Peyer's patch (tissue), 4 donors: ENCODE measurements at regions not wholly inside any gene's neighbourhood (a gene's known extent, or its start where the extent isn't known, plus 50 kb on each side); places are given as distances from the start of the nearest gene placed in this dataset.
"Not testable (repeated sequence)": the region's sequence is repeated elsewhere in the genome, so short reads cannot be mapped to it uniquely, and the experiment has no call there.

ENCODE experiments used
- DNase-seq, 3 donors: peaks; one replicate each; pipeline ENCODE4 v3.0.0-alpha.2; 2017 to 2019
- H3K27ac ChIP-seq, 4 donors: fragments of 200-600 bp; sonication (generic); one replicate each; pipeline ENCODE4 v1.5.1; 2016 to 2019
- H3K27me3 ChIP-seq, 2 donors: fragments of 200-600 bp; sonication (generic); one replicate each; pipeline ENCODE4 v1.5.1; 2019
- H3K36me3 ChIP-seq, 3 donors: fragments of 200-600 bp; sonication (generic); one replicate each; pipeline ENCODE4 v1.5.1; 2016 to 2019
- H3K4me1 ChIP-seq, 4 donors: fragments of 200-600 bp; sonication (generic); one replicate each; pipeline ENCODE4 v1.5.1; 2016 to 2019
- H3K4me3 ChIP-seq, 4 donors: fragments of 200-600 bp; sonication (generic); 1 replicate in 3 of 4; 2 replicates in 1 of 4; pipeline ENCODE4 v1.5.1; 2016 to 2019; ENCODE audit warnings: mild to moderate bottlenecking in 1 of 4
- H3K9me3 ChIP-seq, 4 donors: fragments of 200-600 bp; sonication (generic); one replicate each; pipeline ENCODE4 v1.5.1; 2016 to 2019; ENCODE audit warnings: mild to moderate bottlenecking in 1 of 4
- POLR2A ChIP-seq, 2 donors: fragments of 450-650 bp; IDR thresholded peaks; one replicate each; pipeline ENCODE4 v1.5.1; 2017; ENCODE audit warnings: antibody characterized with exemption in 2 of 2, mild to moderate bottlenecking in 2 of 2, moderate library complexity in 2 of 2
- TF ChIP-seq, protein P1 (sequence below), 6 experiments: fragments of 450-650 bp in 4 of 6; fragments of 200-600 bp in 2 of 6; sonication (generic) in 1 of 6; IDR thresholded peaks; one replicate each; pipeline ENCODE4 v1.5.1; 2017 to 2019; ENCODE audit warnings: antibody characterized with exemption in 6 of 6, mild to moderate bottlenecking in 3 of 6, moderate library complexity in 1 of 6

DNA sequence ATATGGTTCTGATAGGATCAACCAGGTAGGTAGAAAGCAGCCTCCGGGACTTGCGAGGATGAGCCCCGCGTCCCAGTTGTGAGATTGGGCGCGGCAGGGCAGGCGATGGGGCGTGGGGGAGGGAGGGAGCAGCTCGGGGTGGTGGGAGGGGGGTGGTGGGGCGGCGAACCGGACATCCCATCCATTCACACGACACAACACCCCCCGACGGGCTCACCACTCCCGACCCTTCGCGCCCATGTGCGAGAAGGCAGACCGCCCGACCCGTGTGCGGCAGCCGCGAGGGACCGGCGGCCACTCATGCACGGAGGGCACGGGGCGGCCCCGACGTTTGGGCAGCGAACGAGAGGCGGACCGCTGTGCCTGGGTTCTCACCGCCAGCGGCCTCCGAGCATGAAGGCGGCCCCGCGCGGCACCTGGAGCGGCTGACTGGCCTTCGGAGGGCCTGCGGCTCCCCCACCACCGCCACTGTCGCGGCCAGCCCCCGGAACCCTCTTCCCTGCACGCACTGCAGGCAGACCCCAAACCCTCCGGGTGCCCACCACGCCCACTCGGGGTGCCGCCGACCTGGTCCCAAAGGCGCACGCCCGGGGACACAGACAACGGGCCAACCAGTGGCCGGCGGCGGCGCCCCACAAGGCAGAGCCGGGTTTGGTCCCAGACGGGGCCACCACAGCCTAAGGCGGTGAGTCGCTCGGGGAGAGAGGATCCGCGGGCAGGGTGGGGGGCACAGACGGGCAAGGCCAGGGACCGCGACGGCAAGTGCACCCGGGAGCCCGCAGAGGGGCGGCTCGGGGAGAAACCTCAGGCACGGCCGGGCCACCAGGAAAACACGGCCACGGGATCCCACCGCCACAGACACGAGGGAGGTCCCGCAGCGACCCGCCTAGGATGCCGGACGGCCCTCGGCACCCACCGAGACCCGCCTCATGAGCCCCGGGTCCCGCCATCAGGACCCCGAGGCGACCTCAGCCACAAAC is 769.2 kb upstream of the DEFB115 start:
- H3K4me1 ChIP-seq = no peaks in the 10 kb centered on the region
- no peaks in the 10 kb centered on the region for H3K27me3 ChIP-seq
- no peaks in the 10 kb centered on the region for H3K36me3 ChIP-seq
- H3K27ac ChIP-seq = no peak overlapping the region
- no peak for TF ChIP-seq POLR2A (IDR thresholded peaks at IDR 0.05)
- TF ChIP-seq, protein P1, sequence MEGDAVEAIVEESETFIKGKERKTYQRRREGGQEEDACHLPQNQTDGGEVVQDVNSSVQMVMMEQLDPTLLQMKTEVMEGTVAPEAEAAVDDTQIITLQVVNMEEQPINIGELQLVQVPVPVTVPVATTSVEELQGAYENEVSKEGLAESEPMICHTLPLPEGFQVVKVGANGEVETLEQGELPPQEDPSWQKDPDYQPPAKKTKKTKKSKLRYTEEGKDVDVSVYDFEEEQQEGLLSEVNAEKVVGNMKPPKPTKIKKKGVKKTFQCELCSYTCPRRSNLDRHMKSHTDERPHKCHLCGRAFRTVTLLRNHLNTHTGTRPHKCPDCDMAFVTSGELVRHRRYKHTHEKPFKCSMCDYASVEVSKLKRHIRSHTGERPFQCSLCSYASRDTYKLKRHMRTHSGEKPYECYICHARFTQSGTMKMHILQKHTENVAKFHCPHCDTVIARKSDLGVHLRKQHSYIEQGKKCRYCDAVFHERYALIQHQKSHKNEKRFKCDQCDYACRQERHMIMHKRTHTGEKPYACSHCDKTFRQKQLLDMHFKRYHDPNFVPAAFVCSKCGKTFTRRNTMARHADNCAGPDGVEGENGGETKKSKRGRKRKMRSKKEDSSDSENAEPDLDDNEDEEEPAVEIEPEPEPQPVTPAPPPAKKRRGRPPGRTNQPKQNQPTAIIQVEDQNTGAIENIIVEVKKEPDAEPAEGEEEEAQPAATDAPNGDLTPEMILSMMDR (IDR thresholded peaks at IDR 0.05) = no peak
- peak overlapping the region in 1 of 4 donors; percentile 26 for H3K4me3 ChIP-seq
- no peak for DNase-seq
- H3K9me3 ChIP-seq = peaks cover 0 to 19% (median 6%) of the 10 kb centered on the region in 4 donors

DNA sequence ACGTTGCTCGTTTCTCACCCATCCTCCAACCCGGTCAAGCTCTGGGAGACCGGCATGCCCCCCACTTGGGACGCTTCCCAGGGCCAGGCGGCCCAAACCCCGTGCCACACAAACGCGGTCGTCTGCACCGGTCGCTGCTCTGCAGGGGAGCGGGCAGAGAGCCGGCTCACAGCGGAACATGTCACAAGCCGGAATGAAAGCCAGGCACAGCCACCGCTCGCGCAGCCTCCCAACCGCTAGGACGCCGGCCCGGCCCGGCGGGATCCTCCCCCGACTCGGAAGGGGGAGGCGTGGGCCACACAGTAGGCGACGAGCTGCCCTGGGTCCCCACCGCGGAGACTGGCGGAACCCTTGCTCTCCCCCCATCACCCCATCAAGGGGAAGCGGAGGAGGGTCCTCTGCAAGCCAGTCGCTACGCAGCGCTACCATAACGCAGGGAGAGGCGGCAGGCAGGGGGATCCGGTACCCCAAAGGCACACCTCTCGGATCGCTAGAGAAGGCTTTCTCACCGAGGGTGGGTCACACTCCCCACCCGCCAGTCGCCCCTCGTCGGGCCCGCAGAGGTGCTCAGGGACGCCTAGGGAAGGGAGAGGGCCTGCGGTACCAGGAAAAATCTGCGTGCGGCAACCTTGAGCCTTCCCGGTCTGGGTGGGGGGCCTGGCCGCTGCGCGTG is 768.4 kb upstream of the DEFB115 start:
- Histone ChIP-seq H3K27me3 (no peaks in the 10 kb centered on the region), H3K27ac (no peak overlapping the region), H3K4me3 (peak overlapping the region in 1 of 4 donors; percentile 26), H3K36me3 (no peaks in the 10 kb centered on the region), H3K4me1 (no peaks in the 10 kb centered on the region), H3K9me3 (peaks cover 0 to 19% (median 6%) of the 10 kb centered on the region in 4 donors)
- no peak for TF ChIP-seq POLR2A (IDR thresholded peaks at IDR 0.05)
- TF ChIP-seq, protein P1 (IDR thresholded peaks at IDR 0.05) = no peak
- no peak for DNase-seq

DNA sequence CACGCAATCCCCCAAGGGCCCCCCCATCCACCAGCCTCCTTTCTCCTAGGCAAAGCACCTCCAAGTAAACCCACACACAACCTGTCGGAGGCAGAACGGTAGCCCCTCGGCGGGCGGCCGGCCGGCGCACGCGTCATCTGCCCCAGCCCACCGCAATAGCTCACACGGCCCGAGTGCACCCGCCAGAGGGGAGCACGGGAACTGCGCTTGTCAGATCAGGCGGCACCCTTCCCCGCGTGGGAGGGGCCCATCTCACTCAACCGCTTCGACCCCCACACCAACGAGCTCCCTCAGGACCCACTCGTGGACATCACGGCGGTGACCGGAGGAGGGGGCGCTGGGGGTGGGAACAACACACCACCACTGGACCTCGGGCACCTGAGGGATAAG is 767.9 kb upstream of the DEFB115 start:
- no peak for TF ChIP-seq POLR2A (IDR thresholded peaks at IDR 0.05)
- TF ChIP-seq, protein P1 (IDR thresholded peaks at IDR 0.05) = no peak
- no peaks in the 10 kb centered on the region for H3K4me1 ChIP-seq
- H3K9me3 ChIP-seq = peaks cover 0 to 19% (median 4%) of the 10 kb centered on the region in 4 donors
- peak overlapping the region in 1 of 4 donors; percentile 26 for H3K4me3 ChIP-seq
- H3K27ac ChIP-seq = no peak overlapping the region
- H3K36me3 ChIP-seq = no peaks in the 10 kb centered on the region
- no peaks in the 10 kb centered on the region for H3K27me3 ChIP-seq
- DNase-seq = peak in 1 of 3 donors; percentile 34

DNA sequence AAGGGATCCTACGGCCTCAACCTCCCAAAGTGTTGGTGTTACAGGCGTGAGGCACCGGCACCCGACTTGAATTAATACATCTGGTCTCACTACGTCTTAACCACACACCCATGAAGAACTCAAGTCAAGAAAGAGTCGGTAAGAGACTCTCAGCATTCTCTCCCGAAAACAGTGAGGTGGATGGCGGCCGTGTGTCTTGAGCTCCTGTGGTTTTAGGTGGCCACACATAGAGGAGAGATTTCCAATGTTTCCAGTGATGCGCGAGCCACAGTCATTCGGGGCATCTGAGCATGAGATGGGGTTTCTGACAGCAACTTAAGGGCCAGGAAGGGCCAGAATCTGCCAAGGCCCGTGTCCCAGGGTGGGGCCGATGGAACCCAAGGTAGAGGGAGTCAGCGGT is 766.4 kb upstream of the DEFB115 start:
- peaks cover 0 to 8% (median 0%) of the 10 kb centered on the region in 4 donors for H3K9me3 ChIP-seq
- DNase-seq = no peak
- no peak overlapping the region for H3K27ac ChIP-seq
- H3K36me3 ChIP-seq = no peaks in the 10 kb centered on the region
- H3K4me3 ChIP-seq = no peak overlapping the region
- H3K4me1 ChIP-seq = no peaks in the 10 kb centered on the region
- TF ChIP-seq POLR2A (IDR thresholded peaks at IDR 0.05) = no peak
- TF ChIP-seq, protein P1 (IDR thresholded peaks at IDR 0.05) = no peak
- no peaks in the 10 kb centered on the region for H3K27me3 ChIP-seq

DNA sequence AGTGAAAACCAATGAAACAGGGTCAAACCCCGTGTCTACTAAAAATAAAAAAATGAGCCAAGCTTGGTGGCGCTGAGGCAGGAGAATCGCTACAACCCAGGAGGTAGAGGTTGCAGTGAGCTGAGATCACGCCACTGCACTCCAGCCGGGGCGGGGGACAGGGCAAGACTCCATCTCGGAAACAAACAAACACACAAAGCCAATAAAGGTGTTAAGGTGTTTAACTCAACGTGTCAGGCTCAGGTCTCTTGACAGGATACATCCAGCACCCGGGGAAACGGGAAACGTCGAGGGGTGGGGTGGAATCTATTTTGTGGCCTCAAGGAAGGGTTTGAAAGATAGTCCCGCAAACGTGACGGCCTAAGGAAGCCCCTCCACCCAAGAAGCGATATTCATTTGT is 760.8 kb upstream of the DEFB115 start:
- not testable (repeated sequence) for H3K36me3 ChIP-seq, H3K27me3 ChIP-seq, H3K27ac ChIP-seq, H3K9me3 ChIP-seq, H3K4me1 ChIP-seq, H3K4me3 ChIP-seq, DNase-seq

DNA sequence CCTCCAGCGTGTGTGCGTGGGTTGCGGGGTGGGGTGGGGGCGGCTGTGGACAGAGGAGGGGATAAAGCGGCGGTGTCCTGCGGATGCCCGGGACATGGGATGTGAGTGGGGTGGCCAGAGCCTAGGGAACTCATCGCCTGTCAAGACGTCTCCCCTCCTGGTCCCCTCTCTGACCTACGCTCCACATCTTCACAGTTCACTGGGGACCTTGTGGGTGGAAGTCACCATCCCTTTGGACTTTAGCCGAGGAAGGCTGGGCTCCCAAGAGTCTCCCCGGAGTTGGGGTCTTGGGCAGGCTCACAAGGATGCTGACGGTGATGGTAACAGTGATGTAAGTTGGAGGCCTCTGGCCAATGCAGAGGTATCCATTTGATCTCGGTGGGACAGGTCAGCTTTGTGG is 760.3 kb upstream of the DEFB115 start:
- H3K36me3 ChIP-seq, H3K27me3 ChIP-seq, H3K9me3 ChIP-seq, H3K27ac ChIP-seq, DNase-seq, H3K4me3 ChIP-seq, H3K4me1 ChIP-seq: not testable (repeated sequence)
